ENCODE measurements at regions not wholly inside any gene's neighbourhood (a gene's known extent, or its start where the extent isn't known, plus 50 kb on each side); places are given as distances from the start of the nearest gene placed in this dataset.

- TF ChIP-seq, protein P1, sequence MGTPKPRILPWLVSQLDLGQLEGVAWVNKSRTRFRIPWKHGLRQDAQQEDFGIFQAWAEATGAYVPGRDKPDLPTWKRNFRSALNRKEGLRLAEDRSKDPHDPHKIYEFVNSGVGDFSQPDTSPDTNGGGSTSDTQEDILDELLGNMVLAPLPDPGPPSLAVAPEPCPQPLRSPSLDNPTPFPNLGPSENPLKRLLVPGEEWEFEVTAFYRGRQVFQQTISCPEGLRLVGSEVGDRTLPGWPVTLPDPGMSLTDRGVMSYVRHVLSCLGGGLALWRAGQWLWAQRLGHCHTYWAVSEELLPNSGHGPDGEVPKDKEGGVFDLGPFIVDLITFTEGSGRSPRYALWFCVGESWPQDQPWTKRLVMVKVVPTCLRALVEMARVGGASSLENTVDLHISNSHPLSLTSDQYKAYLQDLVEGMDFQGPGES (IDR thresholded peaks at IDR 0.05), result no peak
- TF ChIP-seq RELB (IDR thresholded peaks at IDR 0.05; ENCODE audit: low read depth), result no peak
- no peak for TF ChIP-seq HDAC2 (IDR thresholded peaks at IDR 0.05)
- TF ChIP-seq NFXL1 (IDR thresholded peaks at IDR 0.05; ENCODE audit: borderline replicate concordance), result no peak
- TF ChIP-seq IKZF2 (IDR thresholded peaks at IDR 0.05), result no peak
- no peak for TF ChIP-seq SRF (IDR thresholded peaks at IDR 0.05; ENCODE audit: low read depth in 2 of 2, low read length in 2 of 2)
- TF ChIP-seq CBX3 (IDR thresholded peaks at IDR 0.05; ENCODE audit: borderline replicate concordance, low read depth), result no peak
- TF ChIP-seq RBBP5 (conservative IDR thresholded peaks at IDR 0.05), result no peak
- TF ChIP-seq ELK1 (IDR thresholded peaks at IDR 0.05; ENCODE audit: low read depth, low read length), result no peak
- no peak for TF ChIP-seq POLR2AphosphoS2 (IDR thresholded peaks at IDR 0.05; ENCODE audit: low read depth, low read length)
- no peak for TF ChIP-seq RUNX3 (IDR thresholded peaks at IDR 0.05; ENCODE audit: low read length)
- TF ChIP-seq, protein P2, sequence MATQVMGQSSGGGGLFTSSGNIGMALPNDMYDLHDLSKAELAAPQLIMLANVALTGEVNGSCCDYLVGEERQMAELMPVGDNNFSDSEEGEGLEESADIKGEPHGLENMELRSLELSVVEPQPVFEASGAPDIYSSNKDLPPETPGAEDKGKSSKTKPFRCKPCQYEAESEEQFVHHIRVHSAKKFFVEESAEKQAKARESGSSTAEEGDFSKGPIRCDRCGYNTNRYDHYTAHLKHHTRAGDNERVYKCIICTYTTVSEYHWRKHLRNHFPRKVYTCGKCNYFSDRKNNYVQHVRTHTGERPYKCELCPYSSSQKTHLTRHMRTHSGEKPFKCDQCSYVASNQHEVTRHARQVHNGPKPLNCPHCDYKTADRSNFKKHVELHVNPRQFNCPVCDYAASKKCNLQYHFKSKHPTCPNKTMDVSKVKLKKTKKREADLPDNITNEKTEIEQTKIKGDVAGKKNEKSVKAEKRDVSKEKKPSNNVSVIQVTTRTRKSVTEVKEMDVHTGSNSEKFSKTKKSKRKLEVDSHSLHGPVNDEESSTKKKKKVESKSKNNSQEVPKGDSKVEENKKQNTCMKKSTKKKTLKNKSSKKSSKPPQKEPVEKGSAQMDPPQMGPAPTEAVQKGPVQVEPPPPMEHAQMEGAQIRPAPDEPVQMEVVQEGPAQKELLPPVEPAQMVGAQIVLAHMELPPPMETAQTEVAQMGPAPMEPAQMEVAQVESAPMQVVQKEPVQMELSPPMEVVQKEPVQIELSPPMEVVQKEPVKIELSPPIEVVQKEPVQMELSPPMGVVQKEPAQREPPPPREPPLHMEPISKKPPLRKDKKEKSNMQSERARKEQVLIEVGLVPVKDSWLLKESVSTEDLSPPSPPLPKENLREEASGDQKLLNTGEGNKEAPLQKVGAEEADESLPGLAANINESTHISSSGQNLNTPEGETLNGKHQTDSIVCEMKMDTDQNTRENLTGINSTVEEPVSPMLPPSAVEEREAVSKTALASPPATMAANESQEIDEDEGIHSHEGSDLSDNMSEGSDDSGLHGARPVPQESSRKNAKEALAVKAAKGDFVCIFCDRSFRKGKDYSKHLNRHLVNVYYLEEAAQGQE (IDR thresholded peaks at IDR 0.05; ENCODE audit: low read depth, low read length), result no peak
- TF ChIP-seq FOXK2 (IDR thresholded peaks at IDR 0.05), result no peak
- TF ChIP-seq ATF7 (IDR thresholded peaks at IDR 0.05; ENCODE audit: low read depth), result no peak
- TF ChIP-seq GATAD2B (conservative IDR thresholded peaks at IDR 0.05; ENCODE audit: low read depth), result no peak
- TF ChIP-seq IKZF1 (conservative IDR thresholded peaks at IDR 0.05), result no peak
- no peak for TF ChIP-seq TAF1 (IDR thresholded peaks at IDR 0.05; ENCODE audit: borderline replicate concordance, low read depth, low read length)
- TF ChIP-seq CHD4 (IDR thresholded peaks at IDR 0.05), result no peak
- WGBS (ENCODE audit: insufficient coverage, insufficient replicate concordance, low lambda C conversion rate, missing lambda C conversion rate), result 3% methylated on average over 6 of the region's 6 CpGs
- H3K9me3 ChIP-seq (replicated peaks; ENCODE audit: control insufficient read depth, insufficient read depth, low read length), result no peaks in the 10 kb centered on the region
- RAD21 ChIA-PET (ENCODE audit: unreplicated experiment), result no interaction called here
- no peak overlapping the region for H3K4me2 ChIP-seq (ENCODE audit: control insufficient read depth, insufficient read depth)
- in situ Hi-C loops (cut with MboI), result no loop called here
- BruUV-seq (replicated peaks), result no TSS peak
- ATAC-seq, result no peak
- H3K4me3 ChIP-seq, result no peak overlapping the region
- intact Hi-C loops (cut with micrococcal nuclease; ENCODE audit: unreplicated experiment), result no loop called here
- POLR2A ChIA-PET, result no interaction called here
- CTCF ChIA-PET, result no interaction called here
- no peaks in the 10 kb centered on the region for H4K20me1 ChIP-seq (ENCODE audit: control insufficient read depth, insufficient read depth)
- SMC1A ChIA-PET (ENCODE audit: uncharacterized antibody, unreplicated experiment), result no interaction called here
- no peak for DNase-seq (ENCODE audit: low read depth, low spot score)
- no peak for FAIRE-seq
- no peak overlapping the region for H2AFZ ChIP-seq (ENCODE audit: control insufficient read depth, low read depth, low read length)
- H3K79me2 ChIP-seq (ENCODE audit: control insufficient read depth, insufficient read depth, low read length), result no peaks in the 10 kb centered on the region
- H3K9ac ChIP-seq (ENCODE audit: control insufficient read depth, insufficient read depth, low read length), result no peak overlapping the region
- H3K4me1 ChIP-seq (ENCODE audit: control insufficient read depth, insufficient read depth, low read length), result no peaks in the 10 kb centered on the region
- no peaks in the 10 kb centered on the region for H3K27me3 ChIP-seq (replicated peaks in 1 of 2; ENCODE audit: control insufficient read depth in 2 of 2, insufficient read depth in 2 of 2, low read length in 1 of 2)
- H3K27ac ChIP-seq (ENCODE audit: control insufficient read depth, insufficient read depth), result no peak overlapping the region
- H3K36me3 ChIP-seq (ENCODE audit: control insufficient read depth in 2 of 2, insufficient read depth in 2 of 2, low read length in 1 of 2), result no peaks in the 10 kb centered on the region
Measured at GRCh38 chr2:118635891-118636290, 211.6 kb downstream of the EN1 start.

Data from GM12878 (cell line).